Left lobe of liver (tissue), 2 donors: ENCODE measurements at regions not wholly inside any gene's neighbourhood (a gene's known extent, or its start where the extent isn't known, plus 50 kb on each side); places are given as distances from the start of the nearest gene placed in this dataset.
"Not testable (repeated sequence)": the region's sequence is repeated elsewhere in the genome, so short reads cannot be mapped to it uniquely, and the experiment has no call there.

ENCODE experiments used
- ATAC-seq: fragments of 200-7000 bp; cut with Tn5 transposase; one replicate; pipeline ENCODE4 v1.9.1; 2020; ENCODE audit warnings: mild to moderate bottlenecking, moderate library complexity
- DNase-seq: peaks from one replicate; pipeline ENCODE4 v3.0.0-alpha.2; 2020; ENCODE audit warnings: low spot score
- donor health status: DM: no; HTN: no; CAD: no; lungs with moderate emphysema.
- donor health status: DM: no; HTN: yes; CAD: no.

GRCh38 chr9:30140407-30140806 lies 2244.0 kb upstream of the ACO1 start:
- DNase-seq (no peak), ATAC-seq (no peak)

DNA sequence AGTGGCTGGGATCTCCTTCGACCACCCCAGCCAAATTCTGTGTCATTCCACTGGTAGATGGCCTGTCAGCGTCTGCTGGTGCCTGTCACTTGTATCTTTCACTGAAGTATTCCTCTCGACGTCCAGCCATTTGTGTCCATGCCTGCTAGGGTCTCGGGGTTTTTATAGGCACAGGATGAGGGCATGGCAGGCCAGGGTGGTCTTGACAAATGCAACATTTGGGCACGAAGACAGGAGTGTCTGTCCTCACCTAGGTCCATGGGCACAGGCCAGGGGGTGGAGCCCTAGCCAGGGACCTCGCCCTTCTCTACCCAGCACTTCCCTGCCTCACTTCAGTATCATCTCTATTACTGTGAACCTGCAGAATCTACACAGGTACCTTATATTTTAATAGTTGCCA lies 2223.9 kb upstream of the ACO1 start:
- no peak for DNase-seq
- no peak for ATAC-seq

DNA sequence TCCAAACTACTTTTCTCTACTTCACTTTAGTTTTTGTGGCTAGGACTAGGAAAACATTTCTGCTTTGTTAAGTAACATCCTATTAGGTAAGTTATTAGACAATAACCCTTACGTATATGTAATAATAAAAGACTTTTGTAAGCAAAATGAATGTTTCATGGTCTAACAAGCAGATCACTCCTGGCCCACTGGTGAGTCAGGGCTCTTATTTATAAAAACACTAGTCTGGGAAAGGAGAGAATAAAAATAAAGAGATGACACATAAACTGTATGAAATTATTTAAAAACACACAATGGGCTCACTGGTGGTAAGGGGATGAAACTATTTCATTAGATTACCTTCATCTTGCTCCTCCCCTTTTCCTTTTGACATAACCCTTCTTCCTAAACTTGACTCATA lies 2212.2 kb upstream of the ACO1 start:
- DNase-seq (no peak), ATAC-seq (no peak)

- DNase-seq: no peak
- no peak for ATAC-seq
These were observed 2205.8 kb upstream of the ACO1 start for GRCh38 chr9:30178610-30179009.

DNA sequence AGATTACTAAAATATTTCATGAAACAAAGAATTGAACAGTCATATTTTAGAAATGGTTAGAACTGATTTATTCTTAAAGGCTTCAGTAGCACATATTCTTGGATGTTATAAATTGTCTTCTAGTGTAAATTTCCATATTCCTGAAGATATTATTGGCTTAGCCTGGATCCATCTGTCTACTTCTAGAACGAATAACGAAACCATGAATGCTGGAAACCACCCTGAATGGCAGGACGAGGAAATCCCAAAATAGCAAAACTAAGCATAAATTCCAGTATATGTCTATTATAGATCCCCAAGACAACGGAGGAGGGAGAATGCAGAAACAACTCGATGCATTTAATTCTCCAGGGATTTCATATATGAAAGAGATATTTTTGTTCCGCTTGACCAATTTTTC lies 2191.0 kb upstream of the ACO1 start:
- DNase-seq: no peak
- no peak for ATAC-seq

DNA sequence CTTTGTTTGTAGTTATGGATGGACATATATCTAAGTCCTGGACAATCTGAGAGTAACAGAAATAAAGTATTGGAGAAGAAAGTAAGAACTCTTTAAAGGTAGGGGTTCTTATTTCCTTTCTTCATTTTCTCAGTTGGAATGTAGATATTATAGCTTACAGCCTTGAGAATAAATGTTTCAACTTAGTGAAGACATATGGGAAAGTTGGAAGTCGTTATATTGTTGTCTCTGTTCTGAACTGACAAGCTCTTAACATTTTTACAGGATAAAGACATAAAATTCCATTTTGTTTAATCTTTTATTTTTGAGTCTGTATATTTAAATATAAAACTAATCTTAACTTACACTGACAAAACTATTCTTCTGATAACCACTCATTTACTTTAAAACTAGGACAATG lies 2187.5 kb upstream of the ACO1 start:
- ATAC-seq (no peak), DNase-seq (no peak)

DNA sequence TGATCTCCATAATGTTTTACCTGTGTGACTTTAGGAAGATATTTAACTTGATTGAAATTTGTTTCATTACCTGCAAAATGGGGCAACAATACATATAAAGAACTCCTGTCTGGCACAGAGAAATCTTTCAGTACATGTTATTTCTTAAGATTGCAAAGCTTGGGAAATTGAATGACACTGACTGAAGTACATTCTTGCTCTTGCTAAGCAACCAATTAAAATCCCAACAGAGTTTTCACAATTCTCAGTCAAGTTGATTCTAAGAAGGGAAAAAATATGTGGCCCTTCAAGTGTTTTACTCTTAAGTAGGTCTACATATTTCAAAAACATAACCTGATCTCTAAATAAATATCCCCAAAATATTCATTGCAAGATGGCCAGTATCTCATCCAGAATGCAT lies 2187.0 kb upstream of the ACO1 start:
- ATAC-seq (no peak), DNase-seq (no peak)

- DNase-seq (no peak), ATAC-seq (no peak)
These were observed 2186.5 kb upstream of the ACO1 start for GRCh38 chr9:30197954-30198353.

DNA sequence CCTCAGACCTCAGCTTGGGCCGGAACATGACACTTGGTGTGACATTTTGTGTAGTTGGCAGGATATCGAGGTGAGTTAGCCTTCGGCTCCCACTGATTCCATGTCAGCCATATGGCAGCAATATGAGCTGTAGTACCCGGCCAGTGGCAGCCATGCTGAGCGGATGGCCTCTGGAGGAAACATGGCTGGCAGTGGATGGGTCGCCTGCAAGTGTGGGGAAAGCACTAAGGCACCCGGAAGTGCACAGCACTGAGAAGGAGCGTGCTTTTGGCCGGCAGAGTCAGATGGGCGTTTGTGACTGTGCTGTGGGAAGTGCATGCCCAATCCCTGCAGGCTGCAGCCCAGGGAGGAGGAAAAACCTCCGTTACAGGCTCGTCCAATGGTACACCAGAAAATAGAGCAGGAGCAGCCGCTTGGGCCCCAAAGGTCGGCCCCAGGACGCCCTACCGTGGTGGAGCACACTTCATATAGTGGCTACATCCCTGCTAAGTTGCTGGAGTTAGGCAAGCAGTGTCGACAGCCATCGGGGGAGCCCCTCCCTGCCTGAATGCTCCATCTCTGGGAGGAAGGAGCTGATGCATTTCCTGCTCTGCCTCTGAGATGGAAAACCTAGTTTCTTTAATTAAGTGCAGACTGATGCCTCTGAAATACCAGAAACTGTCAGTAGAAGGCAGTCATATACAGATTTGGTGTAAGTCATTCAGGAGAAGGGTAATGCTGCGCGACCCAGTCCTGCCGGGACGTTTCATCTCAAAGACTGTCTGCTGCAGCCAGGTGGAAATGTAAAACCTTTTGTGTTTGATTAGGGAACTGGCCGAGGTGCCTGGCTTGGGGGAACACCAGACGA lies 2185.8 kb upstream of the ACO1 start:
- ATAC-seq (no peak), DNase-seq (no peak)

GRCh38 chr9:30201024-30201423 lies 2183.4 kb upstream of the ACO1 start:
- DNase-seq (no peak), ATAC-seq (no peak)

- ATAC-seq: no peak
- no peak for DNase-seq
These were observed 2149.4 kb upstream of the ACO1 start for GRCh38 chr9:30235068-30235467.

GRCh38 chr9:30235564-30235963 lies 2148.9 kb upstream of the ACO1 start:
- ATAC-seq: no peak
- no peak for DNase-seq

DNA sequence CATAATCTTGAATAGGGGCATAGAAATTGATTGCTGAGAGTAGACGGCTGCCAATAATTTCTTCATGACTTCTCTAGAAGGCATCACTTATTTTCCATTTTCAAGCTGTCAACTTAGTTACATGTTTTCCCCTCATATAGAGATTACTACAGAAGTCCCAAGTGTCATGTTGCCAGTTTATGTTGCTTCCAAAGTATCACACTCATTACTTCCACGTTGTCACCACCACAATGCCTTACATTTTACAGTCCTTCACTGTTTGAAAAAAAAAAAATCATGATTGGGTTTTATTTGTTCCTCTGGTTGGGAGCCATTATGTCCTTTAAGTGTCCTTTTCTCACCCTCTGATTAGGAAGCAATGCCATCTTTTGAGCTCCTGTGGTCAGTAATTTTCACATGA lies 2144.6 kb upstream of the ACO1 start:
- DNase-seq: no peak
- no peak for ATAC-seq

DNA sequence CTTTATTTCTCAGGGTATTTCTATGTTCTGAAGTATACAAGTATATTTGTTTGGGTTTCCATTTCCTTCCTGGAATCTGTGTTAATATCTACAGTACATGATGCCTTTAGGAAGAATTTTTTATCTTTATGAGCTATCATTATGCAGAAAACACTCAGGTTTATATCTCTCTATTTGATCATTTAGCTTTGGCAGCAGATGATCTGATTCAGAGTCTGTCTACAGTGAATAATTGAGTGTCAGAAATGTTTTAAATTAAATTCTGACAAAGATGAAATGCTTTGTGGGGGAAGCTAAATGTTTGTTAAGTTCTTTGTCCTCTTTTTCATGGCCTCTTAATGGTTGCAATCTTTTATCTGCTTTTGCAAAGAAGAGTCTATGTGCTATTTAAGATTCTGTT lies 2141.0 kb upstream of the ACO1 start:
- no peak for ATAC-seq
- DNase-seq: no peak

DNA sequence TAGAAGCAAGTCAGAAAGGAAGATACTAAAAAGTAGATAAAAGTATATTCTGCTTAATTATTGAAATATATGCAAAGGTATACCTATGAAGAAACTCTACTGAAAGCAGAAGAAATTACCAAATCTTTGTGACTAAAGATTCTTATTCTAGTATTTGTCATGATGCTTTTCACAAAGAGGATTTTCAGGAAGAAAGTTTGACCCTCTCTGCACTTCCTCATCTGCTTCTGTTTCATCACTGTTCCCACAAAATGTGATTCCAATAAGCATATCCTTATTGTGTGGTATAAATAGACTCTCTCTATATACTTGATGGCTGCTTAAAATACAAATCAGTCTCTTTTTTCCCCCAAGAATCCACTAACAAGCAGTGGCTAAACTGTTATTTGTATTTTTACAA lies 2139.6 kb upstream of the ACO1 start:
- no peak for ATAC-seq
- no peak for DNase-seq

GRCh38 chr9:30250872-30251271 lies 2133.6 kb upstream of the ACO1 start:
- DNase-seq: no peak
- no peak for ATAC-seq

DNA sequence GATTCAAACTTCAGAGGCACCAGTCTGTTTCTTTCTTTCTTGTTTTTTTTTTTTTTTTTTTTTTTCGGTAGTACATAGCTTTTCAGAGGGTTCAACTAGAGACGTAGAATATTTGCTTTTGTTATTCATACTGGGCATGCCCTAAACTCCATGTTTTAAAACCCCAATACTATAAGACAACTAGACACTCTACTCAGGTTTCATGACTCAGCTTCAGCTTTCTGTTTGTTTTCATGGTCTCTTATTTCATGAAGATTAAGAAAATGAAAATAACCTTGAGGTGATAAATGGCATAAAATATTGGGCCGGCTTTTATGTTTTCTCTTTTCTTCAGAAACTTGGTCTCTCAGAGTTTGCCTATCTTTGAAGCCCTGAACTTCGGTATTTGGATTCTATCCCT lies 2126.3 kb upstream of the ACO1 start:
- DNase-seq (no peak), ATAC-seq (no peak)

DNA sequence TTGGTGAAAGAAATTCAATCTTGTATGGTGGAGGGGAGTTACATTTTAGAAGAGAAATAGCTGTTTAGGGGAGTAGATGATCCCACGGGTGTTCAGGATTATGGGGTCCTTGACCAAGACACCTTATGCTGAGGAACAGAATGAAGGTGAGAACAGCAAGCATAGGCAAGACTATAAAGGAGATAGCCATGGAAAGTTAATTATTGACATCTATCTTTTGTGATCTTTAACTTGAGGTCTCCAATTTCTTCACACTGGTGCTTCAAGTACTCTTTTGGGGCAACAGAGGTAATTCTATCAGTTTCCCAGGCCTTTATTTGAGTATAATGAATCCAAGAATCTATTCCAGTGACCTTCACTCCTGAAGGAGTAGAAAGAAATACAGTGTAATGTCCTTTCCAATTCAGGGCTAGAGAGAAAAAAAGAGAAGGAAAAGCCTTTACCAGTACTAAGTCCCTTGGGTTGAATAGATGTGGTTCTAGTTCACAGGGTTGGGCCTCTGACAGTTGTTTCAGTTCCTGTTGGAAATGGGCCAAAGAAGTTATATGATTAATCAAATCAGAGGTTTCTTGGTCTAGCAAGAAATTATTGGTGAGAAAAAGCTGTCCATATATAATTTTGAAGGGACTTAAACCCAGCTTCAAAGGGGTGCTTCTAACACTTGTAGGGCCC lies 2104.1 kb upstream of the ACO1 start:
- ATAC-seq: no peak
- no peak for DNase-seq

GRCh38 chr9:30289435-30289834 lies 2095.0 kb upstream of the ACO1 start:
- no peak for ATAC-seq
- DNase-seq: no peak

DNA sequence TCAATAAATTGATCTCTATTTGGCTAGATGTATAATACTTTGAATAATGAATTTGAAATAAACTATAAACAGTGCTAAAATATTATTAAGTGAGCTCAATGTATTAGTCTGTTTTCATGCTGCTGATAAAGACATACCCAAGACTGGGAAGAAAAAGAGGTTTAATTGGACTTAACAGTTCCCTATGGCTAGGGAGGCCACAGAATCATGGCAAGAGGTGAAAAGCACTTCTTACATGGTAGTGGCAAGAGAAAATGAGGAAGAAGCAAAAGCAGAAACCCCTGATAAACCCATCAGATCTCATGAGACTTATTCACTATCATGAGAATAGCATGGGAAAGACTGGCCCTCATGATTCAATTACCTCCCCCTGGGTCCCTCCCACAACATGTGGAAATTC lies 2092.4 kb upstream of the ACO1 start:
- not testable (repeated sequence) for DNase-seq, ATAC-seq

DNA sequence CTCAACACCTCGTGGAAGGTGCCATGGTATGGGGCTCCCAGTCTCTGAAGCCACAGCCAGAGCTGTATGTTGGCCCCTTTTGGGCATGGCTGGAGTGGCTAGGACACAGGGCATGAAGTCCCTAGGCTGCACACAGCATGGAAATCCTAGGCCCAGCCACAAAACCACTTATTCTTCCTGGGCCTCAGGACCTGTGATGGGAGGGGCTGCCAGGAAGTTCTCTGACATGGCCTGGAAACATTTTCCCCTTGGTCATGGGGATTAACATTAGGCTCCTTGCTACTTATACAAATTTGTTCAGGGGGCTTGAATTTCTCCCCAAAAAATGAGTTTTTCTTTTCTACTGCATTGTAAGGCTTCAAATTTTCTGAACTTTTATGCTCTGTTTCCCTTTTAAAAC lies 2091.2 kb upstream of the ACO1 start:
- no peak for ATAC-seq
- DNase-seq: no peak

- ATAC-seq (no peak), DNase-seq (no peak)
These were observed 2085.2 kb upstream of the ACO1 start for GRCh38 chr9:30299126-30299780.
